Transverse colon (tissue), 4 donors: ENCODE measurements at regions not wholly inside any gene's neighbourhood (a gene's known extent, or its start where the extent isn't known, plus 50 kb on each side); places are given as distances from the start of the nearest gene placed in this dataset.

Experiments used
- DNase-seq: peaks from one replicate; pipeline ENCODE4 v3.0.0-alpha.2; 2019
- H3K27ac ChIP-seq, 4 donors: fragments of 200-600 bp; sonication (generic); 2 replicates each; pipeline ENCODE4 v1.5.1; 2016 to 2018; ENCODE audit warnings: inconsistent platforms in 4 of 4
- H3K27me3 ChIP-seq: fragments of 200-600 bp; sonication (generic); 2 replicates; pipeline ENCODE4 v1.5.1; 2017; ENCODE audit warnings: inconsistent platforms
- H3K36me3 ChIP-seq, 4 donors: fragments of 200-600 bp; sonication (generic); 2 replicates each; pipeline ENCODE4 v1.5.1; 2017 to 2019; ENCODE audit warnings: inconsistent platforms in 4 of 4
- H3K4me1 ChIP-seq, 4 donors: fragments of 200-600 bp; sonication (generic); 2 replicates each; pipeline ENCODE4 v1.5.1; 2017 to 2020; ENCODE audit warnings: inconsistent platforms in 4 of 4
- H3K4me3 ChIP-seq, 4 donors: fragments of 200-600 bp; sonication (generic); 1 replicate in 1 of 4; 2 replicates in 3 of 4; pipeline versions ENCODE4 v1.5.1 to v1.6.1; 2017 to 2019; ENCODE audit warnings: inconsistent platforms in 4 of 4
- H3K9me3 ChIP-seq, 2 donors: fragments of 200-600 bp; sonication (generic); 2 replicates each; pipeline ENCODE4 v1.5.1; 2017 to 2019; ENCODE audit warnings: inconsistent platforms in 2 of 2
- CTCF ChIP-seq, 5 experiments: fragments of 200-600 bp in 3 of 5; fragments of 450-650 bp in 2 of 5; sonication (generic) in 3 of 5; IDR thresholded peaks; 1 replicate in 2 of 5; 2 replicates in 3 of 5; pipeline ENCODE4 v1.5.1; 2016 to 2017; ENCODE audit warnings: antibody characterized with exemption in 5 of 5, inconsistent platforms in 3 of 5, mild to moderate bottlenecking in 2 of 5, moderate library complexity in 1 of 5
- EP300 ChIP-seq: sonication (generic); formaldehyde crosslinking; IDR thresholded peaks from one replicate; pipeline ENCODE4 v1.6.1; 2017; ENCODE audit warnings: antibody characterized with exemption, low read depth
- POLR2A ChIP-seq: fragments of 450-650 bp; IDR thresholded peaks from one replicate; pipeline ENCODE4 v1.6.1; 2016; ENCODE audit warnings: antibody characterized with exemption, mild to moderate bottlenecking, moderate library complexity
- POLR2AphosphoS5 ChIP-seq, 3 donors: sonication (generic); formaldehyde crosslinking; IDR thresholded peaks; one replicate each; pipeline ENCODE4 v1.6.1; 2016; ENCODE audit warnings: antibody characterized with exemption in 3 of 3
- WGBS, 2 donors: methylation state at CpG; one replicate each; pipeline ENCODE4 v1.1.5; 2018; ENCODE audit warnings: low coverage in 1 of 2; 5-methylcytosine and 5-hydroxymethylcytosine counted together
- in situ Hi-C, 4 donors: fragments of 200-750 bp; cut with MboI; loops; one replicate each; pipeline versions ENCODE4 v1.15.0 to v1.15.1; 2017; ENCODE audit warnings: low sequenced_read_pairs in 3 of 4, low pct_ligation_motif_present in 1 of 4, low pct_unique_long_range_greater_than_20kb in 1 of 4
- intact Hi-C: fragments of 100-400 bp; cut with DNase I; formaldehyde crosslinking; loops from one replicate; pipeline ENCODE4 v1.15.1; 2023; ENCODE audit warnings: low total_unique reads
- small RNA-seq, 4 donors: library from RNA; depleted of rRNA; stranded (forward); fragments of <200 nt; gene quantifications; one replicate each; pipeline ENCODE3, GENCODE V24; 2016

- no peak for TF ChIP-seq POLR2AphosphoS5 (IDR thresholded peaks at IDR 0.05)
- no peak for TF ChIP-seq POLR2A
- TF ChIP-seq CTCF (IDR thresholded peaks at IDR 0.05) = no peak
- TF ChIP-seq EP300 = no peak
- Histone ChIP-seq H3K9me3 (no peaks in the 10 kb centered on the region), H3K36me3 (no peaks in the 10 kb centered on the region), H3K27me3 (no peaks in the 10 kb centered on the region), H3K4me3 (no peak overlapping the region), H3K4me1 (no peaks in the 10 kb centered on the region), H3K27ac (no peak overlapping the region)
- in situ Hi-C loops (no loop called here), intact Hi-C loops (no loop called here)
- WGBS, 2 donors = 69 to 70% methylated on average over 3 of the region's 3 CpGs
- no peak for DNase-seq
Measured at GRCh38 chr3:31482493-31483200, 50.1 kb upstream of the STT3B start.

Small RNAs in the stretch of these regions (small RNA-seq; reads per million reads assigned to genes)
- gene MIR466 (0 reads per million in 4 donors), gene RNA5SP127 (0 reads per million in 4 donors)
